22Rv1 (cell line): ENCODE measurements at regions not wholly inside any gene's neighbourhood (a gene's known extent, or its start where the extent isn't known, plus 50 kb on each side); places are given as distances from the start of the nearest gene placed in this dataset.
"Not testable (repeated sequence)": the region's sequence is repeated elsewhere in the genome, so short reads cannot be mapped to it uniquely, and the experiment has no call there.

Experiments used
- H3K27ac ChIP-seq: fragments of 450-650 bp; 2 replicates; pipeline ENCODE4 v1.5.1; 2017
- CTCF ChIP-seq: fragments of 450-650 bp; IDR thresholded peaks from 2 replicates; pipeline ENCODE4 v1.5.1; 2017; ENCODE audit warnings: mild to moderate bottlenecking
- ZFX ChIP-seq: fragments of 450-650 bp; IDR thresholded peaks from 2 replicates; pipeline ENCODE4 v1.6.1; 2017; ENCODE audit warnings: antibody characterized with exemption, borderline replicate concordance

DNA sequence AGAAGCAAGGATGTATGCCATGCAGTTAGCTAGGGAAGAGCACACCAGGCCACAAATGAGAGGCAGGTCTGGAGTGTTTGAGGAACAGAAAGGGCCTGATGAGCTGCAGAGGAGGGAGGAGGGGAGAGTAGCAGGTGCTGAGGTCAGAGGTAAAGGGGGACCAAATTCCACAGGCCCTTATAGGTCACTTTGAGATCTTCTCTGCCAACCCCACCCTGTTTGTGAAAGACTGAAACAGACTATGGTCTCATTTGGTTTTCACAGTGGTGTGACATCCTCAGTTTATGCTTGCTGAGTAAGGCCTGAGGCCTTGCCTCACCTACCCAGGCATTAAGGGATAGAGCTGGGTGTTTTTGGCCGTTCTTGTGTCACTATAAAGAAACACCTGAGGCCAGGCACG lies 187.7 kb upstream of the MYLIP start:
- TF ChIP-seq ZFX (no peak), CTCF (no peak)
- H3K27ac ChIP-seq, result no peak overlapping the region

- TF ChIP-seq ZFX (no peak), CTCF (no peak)
- no peak overlapping the region for H3K27ac ChIP-seq
Measured at GRCh38 chr6:15938107-15938506, 190.8 kb upstream of the MYLIP start.

DNA sequence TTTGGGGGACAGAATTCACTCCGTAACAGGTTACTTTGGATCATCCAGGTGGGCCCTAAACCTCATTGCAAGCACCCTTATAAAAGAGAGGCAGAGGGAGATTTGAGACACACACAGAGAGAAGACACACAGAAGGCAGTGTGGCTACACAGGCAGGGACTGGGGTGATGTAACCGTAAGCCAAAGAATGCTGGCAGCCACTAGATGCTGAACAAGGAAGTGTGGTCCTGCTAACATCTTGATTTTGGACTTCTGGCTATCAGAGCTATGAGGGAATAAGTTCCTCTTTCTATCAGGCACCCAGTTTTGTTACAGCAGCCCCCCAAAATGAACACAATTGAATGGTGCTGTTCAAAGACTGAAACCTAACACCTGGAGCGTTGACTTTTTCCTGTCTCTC lies 191.3 kb upstream of the MYLIP start:
- H3K27ac ChIP-seq, result no peak overlapping the region
- TF ChIP-seq ZFX (no peak), CTCF (no peak)

DNA sequence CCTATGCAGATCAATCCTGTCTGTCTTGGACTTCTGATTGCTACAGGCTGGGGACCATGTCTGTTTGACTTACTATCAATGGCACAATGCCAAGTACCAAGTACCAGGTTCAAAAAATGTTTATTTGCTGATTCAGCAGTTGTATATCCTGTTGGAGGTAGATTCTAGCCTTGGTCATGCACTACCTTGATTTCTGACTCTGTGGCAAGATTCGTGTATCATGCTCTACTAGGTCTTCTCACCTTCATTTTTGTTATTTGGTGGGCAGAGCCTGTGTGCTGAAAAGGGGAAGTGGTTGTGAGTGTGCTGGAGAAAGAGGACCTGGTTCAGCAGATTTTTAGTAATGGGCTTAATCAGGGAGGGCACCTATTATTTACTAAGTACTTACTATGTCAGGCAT lies 192.4 kb upstream of the MYLIP start:
- H3K27ac ChIP-seq, result no peak overlapping the region
- TF ChIP-seq ZFX (no peak), CTCF (no peak)

- no peak for TF ChIP-seq ZFX
- no peak for TF ChIP-seq CTCF
- no peak overlapping the region for H3K27ac ChIP-seq
Measured at GRCh38 chr6:15935661-15936060, 193.2 kb upstream of the MYLIP start.

- H3K27ac ChIP-seq, result not testable (repeated sequence)
Measured at GRCh38 chr6:15931697-15932096, 197.2 kb upstream of the MYLIP start.

GRCh38 chr6:15930207-15930606 lies 198.7 kb upstream of the MYLIP start:
- H3K27ac ChIP-seq, result no peak overlapping the region
- TF ChIP-seq CTCF (no peak), ZFX (no peak)

DNA sequence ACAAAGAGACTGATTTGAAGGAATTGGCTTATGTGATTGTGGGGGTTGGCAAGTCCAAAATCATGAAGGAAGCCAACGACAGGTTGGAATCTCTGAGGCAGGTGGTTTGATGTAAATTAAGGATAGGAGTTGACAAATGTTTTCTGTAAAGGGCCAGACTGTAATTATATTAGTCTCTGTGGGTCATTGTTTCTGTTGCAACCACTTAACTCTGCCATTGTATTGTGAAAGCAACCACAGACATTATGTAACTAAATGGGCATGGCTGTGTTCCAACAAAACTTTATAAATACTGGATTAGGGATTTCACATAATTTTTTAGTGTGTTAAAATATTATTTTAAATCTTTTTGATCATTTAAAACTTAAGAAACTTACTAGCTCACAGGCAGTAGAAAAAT lies 199.2 kb upstream of the MYLIP start:
- H3K27ac ChIP-seq, result no peak overlapping the region
- TF ChIP-seq ZFX (no peak), CTCF (no peak)
